HG02973 (cell line): ENCODE measurements at regions not wholly inside any gene's neighbourhood (a gene's known extent, or its start where the extent isn't known, plus 50 kb on each side); places are given as distances from the start of the nearest gene placed in this dataset.

Experiments used
- ATAC-seq: cut with Tn5 transposase; IDR thresholded peaks from one replicate; pipeline ENCODE4 v1.9.1; 2021; ENCODE audit warnings: moderate library complexity; ENCODE audit not compliant: unreplicated experiment

GRCh38 chr2:167471332-167471731 is 583.1 kb downstream of the XIRP2 start:
- no peak for ATAC-seq

- ATAC-seq: no peak
Observed at GRCh38 chr2:167462379-167462778, 574.1 kb downstream of the XIRP2 start.

GRCh38 chr2:167454036-167454435 is 565.8 kb downstream of the XIRP2 start:
- ATAC-seq: no peak

DNA sequence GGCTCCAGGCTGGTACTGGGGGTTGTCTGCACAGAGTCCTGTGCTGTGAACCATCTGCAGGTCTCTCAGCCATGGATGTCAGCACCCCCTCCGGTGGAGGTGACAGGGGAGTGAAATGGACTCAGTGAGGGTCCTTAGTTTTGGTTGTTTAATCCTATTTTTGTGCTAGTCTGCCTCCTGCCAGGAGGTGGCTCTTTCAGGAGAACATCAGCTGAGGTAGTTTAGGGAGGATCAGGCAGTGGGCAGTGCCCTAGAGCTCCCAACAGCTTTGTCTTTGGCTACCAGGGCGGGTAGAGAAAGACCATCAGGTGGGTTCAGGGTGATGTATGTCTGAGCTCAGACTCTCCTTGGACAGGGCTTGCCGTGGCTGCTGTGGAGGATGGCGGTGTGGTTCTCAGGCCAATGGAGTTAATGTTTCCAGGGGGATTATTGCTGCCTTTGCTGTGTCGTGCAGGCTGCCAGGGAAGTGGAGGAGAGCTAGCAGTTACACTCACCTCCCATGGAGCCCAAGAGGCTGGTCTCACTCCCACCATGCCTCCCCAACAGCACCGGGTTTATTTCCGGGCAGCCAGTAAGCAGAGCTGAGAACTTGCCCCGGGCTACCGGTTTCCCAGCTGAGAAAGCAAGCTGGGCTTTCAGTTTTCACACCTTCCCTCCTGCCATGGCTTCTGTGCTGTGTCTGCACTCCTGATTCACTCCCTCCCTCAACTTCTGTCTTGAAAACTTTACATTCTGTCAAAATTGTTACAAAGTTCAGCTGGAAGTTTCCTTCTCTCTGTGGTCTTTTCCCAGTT is 563.4 kb downstream of the XIRP2 start:
- ATAC-seq: no peak

- ATAC-seq: no peak
Observed at GRCh38 chr2:167450364-167450763, 562.1 kb downstream of the XIRP2 start.

DNA sequence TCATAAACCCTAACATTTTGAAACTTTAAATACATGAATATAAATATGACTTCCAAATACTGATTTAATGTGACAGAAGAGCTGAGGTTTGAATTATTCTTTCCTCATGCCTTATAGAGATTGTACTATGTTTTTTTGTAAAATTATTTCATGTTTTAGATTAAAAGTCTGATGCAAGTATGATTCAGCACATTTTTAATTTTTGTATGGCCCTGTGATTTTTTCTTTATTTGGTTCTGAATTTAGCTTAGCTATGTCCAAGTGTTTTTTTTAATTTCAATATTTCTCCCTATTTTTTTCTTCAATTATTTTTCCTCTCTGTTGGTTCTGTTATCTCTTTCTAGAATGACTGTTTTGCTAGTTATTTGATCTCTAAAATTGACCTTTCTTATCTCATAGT is 552.1 kb downstream of the XIRP2 start:
- ATAC-seq: no peak

DNA sequence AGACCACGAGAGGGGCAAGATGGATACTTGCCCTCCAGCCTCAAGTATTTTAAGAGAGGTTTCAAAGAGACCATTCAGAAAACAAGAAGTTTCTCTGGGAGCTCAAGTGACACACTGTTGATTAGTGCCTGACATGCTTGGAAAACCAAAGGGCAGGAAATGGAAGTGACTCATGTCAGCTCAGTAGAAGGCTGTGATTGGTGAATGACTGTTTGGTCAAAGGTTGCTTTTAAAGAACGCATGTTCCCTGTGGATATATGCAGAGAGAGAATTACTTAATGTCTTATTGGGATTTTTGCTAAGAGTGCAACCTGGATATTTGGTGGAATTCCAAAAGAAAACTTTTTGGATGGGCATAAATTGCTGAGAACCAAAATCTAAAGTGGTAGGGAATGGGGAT is 549.9 kb downstream of the XIRP2 start:
- ATAC-seq: no peak

GRCh38 chr2:167431949-167432348 is 543.7 kb downstream of the XIRP2 start:
- no peak for ATAC-seq

- ATAC-seq: no peak
Observed at GRCh38 chr2:167430447-167430846, 542.2 kb downstream of the XIRP2 start.

GRCh38 chr2:167424803-167425755 is 536.8 kb downstream of the XIRP2 start:
- no peak for ATAC-seq

- ATAC-seq: no peak
Observed at GRCh38 chr2:167424221-167424620, 535.9 kb downstream of the XIRP2 start.

GRCh38 chr2:167423731-167424130 is 535.5 kb downstream of the XIRP2 start:
- ATAC-seq: no peak

DNA sequence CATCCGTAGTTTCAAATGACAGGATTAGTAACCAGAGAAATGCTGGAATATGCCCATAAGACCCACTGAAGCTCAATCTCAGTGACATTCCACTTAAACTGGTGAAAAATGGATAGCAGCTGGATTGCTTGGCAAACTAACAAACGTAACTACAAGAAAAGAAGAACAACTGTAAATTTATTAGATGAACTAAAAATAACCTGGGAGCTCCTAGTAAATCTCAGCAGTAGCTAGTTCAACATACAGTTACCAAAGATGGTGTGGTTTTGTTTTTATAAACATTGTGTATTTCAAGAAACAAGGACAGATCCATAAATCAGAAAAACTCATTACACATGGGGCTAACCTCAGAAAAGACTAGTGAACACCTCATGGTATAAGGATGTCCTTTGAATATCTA is 531.9 kb downstream of the XIRP2 start:
- no peak for ATAC-seq

DNA sequence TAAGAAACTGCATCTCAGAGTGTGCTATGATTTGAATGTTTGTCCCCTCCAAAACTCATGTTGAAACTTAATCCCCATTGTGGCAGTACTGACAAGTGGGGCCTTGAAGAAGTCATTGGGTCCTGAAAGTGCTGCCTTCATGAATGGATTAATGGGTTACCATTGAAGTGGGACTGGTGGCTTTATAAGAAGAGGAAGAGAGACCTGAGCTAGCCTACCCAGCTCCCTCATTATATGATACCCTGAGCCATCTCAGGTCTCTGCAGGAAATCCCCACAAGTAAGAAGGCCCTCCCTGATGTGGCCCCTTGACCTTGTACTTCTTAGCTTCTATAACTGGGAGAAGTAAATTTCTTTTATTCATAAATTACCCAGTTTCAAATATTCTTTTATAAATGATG is 526.8 kb downstream of the XIRP2 start:
- ATAC-seq: no peak

GRCh38 chr2:167411367-167411766 is 523.1 kb downstream of the XIRP2 start:
- ATAC-seq: no peak

- ATAC-seq: no peak
Observed at GRCh38 chr2:167406558-167406957, 518.3 kb downstream of the XIRP2 start.

GRCh38 chr2:167404627-167405284 is 516.5 kb downstream of the XIRP2 start:
- ATAC-seq: no peak

GRCh38 chr2:167401309-167401708 is 513.0 kb downstream of the XIRP2 start:
- no peak for ATAC-seq

DNA sequence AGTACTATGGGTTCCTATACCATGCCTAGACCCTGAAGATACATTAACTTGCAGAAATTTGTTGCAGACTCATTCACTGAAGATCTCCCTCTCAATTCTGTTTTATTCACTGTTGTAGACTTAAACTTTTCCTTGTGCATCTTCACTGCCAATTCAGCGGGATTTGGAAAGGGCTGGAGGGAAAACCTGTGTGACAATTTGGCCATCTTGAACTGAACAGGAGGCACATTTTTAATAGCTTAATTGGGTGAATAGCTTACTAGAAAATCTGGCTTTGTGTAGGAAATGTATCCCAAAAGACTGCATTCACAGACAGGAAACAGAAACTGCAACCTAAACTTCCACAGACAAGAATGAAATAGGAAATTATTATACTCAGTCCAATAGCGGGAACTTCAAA is 512.3 kb downstream of the XIRP2 start:
- no peak for ATAC-seq

DNA sequence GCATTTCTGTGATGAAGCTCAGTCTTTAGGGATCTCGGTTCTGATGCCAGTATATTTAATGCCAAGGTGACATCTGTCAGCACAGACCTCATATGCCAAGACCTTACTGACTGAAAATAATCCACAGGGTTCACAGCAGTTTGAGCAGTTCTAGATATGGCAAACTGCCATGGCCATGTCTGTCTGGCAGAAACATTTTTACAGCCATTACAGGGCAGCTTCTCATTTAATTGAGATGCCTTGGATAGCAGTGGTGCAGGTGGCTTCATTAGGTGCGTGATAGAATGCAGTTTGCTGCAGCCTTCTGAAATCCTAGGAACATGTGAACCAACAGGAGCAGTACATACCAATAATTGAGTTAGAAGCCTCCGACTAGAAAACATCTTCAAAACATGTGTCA is 510.6 kb downstream of the XIRP2 start:
- ATAC-seq: no peak

- ATAC-seq: no peak
Observed at GRCh38 chr2:167388901-167389300, 500.6 kb downstream of the XIRP2 start.
